ENCODE measurements at regions not wholly inside any gene's neighbourhood (a gene's known extent, or its start where the extent isn't known, plus 50 kb on each side); places are given as distances from the start of the nearest gene placed in this dataset.

DNA sequence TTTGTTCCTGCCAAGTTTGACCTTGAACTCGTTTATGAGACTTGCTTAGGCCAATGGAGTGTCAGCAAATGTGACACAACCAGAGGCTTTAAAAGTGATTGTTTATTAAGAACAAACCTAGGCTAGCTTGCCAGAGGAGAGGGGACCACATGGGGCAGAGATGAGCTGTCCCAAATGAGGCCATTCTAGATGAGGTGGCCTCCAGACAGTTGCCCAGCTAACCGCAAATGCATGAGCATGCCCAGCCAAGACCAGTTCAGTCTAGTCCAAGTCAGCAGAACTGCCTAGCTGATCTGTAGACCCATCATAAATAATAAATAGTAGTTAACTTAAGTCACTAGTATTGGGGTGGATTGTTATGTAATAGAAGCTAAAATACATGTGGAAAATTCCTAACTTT is 172.8 kb upstream of the DYRK2 start:
- TF ChIP-seq PATZ1 (CRISPR knock-in tag; IDR thresholded peaks at IDR 0.05; ENCODE audit: borderline replicate concordance) (no peak), RARB (CRISPR knock-in tag; IDR thresholded peaks at IDR 0.05) (no peak)
- TF ChIP-seq, protein P1, sequence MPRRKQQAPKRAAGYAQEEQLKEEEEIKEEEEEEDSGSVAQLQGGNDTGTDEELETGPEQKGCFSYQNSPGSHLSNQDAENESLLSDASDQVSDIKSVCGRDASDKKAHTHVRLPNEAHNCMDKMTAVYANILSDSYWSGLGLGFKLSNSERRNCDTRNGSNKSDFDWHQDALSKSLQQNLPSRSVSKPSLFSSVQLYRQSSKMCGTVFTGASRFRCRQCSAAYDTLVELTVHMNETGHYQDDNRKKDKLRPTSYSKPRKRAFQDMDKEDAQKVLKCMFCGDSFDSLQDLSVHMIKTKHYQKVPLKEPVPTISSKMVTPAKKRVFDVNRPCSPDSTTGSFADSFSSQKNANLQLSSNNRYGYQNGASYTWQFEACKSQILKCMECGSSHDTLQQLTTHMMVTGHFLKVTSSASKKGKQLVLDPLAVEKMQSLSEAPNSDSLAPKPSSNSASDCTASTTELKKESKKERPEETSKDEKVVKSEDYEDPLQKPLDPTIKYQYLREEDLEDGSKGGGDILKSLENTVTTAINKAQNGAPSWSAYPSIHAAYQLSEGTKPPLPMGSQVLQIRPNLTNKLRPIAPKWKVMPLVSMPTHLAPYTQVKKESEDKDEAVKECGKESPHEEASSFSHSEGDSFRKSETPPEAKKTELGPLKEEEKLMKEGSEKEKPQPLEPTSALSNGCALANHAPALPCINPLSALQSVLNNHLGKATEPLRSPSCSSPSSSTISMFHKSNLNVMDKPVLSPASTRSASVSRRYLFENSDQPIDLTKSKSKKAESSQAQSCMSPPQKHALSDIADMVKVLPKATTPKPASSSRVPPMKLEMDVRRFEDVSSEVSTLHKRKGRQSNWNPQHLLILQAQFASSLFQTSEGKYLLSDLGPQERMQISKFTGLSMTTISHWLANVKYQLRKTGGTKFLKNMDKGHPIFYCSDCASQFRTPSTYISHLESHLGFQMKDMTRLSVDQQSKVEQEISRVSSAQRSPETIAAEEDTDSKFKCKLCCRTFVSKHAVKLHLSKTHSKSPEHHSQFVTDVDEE (CRISPR knock-in tag; IDR thresholded peaks at IDR 0.05) = no peak

Data from SK-N-SH treated with all-trans-retinoic acid at 6 μM for 48 hours (cell line).